ENCODE measurements at regions not wholly inside any gene's neighbourhood (a gene's known extent, or its start where the extent isn't known, plus 50 kb on each side); places are given as distances from the start of the nearest gene placed in this dataset.

DNA sequence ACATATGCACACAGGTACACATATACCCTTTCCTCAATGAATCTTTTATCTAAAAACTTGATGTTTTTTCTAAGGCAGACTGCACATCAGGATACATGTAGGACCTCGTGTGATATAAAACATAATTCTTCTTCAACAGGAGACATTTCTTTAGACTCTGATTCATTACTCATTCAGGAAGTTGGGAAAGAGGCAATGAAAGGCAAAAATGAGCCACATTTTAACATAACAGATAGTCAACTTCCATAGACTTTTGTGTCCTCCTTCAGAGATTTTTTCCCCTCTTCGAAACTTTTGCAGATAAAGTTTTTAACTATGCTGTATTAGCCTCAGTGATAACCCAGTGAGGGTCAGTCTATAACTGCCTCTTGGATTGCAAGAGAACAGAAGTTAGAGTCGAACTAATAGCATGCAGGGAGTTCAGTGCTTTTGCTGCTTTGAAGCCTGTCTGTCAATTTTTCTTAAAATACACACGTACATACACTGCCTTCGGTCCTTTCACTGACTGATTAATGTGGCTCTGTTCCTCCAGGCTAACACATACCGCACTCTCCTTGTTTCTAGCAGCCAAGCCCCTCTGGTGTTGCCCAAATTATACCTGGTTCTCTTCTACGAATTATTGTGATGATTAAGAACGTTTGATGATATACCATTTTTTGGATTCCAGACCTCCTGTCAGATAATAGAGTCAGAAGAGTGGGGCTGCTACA lies 562.5 kb upstream of the MAP3K7 start:
- no peak for DNase-seq

DNA sequence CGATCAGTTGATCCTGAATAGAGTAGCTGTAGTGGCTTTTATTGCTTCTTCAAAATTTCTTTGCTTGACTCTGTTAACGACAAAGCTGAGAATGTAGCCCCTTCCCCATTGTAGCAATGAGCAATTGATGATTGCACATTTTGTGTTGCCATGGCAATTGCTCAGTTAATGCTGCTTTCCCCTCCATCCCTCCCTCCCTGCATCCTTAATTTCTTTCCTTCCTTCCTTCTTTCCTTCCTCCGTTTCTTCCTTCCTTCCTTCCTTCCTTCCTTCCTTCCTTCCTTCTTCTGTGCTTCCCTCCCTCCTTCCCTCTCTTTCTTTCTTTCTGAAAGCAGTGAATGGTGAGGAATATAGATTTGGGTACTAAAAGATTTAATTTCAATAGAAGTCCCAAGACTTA lies 557.3 kb upstream of the MAP3K7 start:
- DNase-seq = no peak

DNA sequence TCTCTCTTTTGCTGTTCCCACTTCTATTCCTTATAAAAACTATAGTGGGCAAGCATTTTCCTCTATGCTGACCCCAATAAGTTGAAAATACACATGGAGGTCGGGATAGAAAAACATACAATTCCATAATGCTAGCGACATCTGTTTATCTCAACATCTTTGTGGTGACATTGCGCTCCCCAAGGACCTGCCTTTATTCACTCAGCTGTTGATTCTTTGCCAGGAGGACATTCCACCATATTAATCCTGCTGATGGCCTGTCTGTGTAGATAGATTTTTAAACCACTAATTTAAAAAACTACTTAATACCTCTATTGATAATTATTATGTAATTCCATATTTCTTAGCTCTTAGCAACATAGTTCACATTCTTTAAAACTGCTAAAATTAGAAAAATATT lies 555.3 kb upstream of the MAP3K7 start:
- no peak for DNase-seq

DNA sequence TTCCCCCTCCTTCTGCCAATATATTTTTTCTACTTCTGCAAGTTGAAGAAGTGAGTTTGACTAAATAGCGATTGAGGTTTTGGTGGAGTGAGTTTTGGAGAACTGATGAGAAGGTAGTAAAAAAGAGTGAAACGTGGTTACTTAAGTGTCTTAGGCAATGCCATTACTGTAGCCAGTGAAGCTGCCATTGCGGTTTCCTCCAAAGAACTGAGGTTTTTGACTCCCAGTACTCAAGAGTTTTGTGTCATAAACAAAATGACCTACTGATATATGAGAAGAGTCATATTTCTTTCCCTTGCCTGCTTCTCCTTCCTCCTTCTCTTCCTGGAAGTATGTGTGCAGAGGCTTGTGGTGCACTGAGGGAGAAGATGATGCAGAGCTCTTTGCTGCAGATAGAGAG lies 554.5 kb upstream of the MAP3K7 start:
- DNase-seq = no peak

DNA sequence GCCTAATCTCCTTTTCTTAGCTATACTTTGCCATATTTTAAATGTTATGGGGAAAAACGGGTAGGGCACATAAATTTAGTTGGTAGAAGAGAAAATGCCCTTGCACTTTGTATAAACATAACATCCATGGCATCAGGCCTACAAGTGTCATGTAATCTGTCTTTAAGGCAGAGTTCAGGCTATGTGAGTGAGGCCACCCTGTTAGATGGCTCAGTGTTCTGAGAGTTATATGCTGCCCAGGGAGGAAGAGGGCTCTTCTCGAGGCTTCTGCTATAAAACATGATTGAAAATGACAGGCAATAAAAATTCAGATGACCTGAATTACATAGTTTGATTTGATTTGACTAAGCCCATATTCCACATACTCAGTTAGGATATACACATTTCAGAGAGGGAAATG lies 553.6 kb upstream of the MAP3K7 start:
- DNase-seq = no peak

DNA sequence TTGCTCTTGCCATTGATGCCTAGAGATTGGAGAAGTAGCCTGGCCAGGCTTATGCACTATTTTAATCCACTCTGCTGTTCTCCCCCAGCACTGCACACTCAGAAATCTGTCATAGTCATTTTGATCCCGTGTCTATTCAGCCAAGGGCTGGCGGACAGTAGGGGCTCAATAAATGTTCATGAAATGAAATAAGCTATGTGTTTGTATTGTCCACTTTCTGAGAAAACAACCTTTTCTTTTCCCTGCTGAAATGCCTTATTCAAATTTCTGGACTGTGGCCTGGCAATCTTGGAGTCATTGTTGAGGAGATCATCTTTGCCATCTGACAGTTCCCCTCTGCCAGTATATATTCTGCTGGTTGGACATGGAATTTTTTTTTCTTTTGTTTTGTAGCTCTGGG lies 550.4 kb upstream of the MAP3K7 start:
- no peak for DNase-seq

DNA sequence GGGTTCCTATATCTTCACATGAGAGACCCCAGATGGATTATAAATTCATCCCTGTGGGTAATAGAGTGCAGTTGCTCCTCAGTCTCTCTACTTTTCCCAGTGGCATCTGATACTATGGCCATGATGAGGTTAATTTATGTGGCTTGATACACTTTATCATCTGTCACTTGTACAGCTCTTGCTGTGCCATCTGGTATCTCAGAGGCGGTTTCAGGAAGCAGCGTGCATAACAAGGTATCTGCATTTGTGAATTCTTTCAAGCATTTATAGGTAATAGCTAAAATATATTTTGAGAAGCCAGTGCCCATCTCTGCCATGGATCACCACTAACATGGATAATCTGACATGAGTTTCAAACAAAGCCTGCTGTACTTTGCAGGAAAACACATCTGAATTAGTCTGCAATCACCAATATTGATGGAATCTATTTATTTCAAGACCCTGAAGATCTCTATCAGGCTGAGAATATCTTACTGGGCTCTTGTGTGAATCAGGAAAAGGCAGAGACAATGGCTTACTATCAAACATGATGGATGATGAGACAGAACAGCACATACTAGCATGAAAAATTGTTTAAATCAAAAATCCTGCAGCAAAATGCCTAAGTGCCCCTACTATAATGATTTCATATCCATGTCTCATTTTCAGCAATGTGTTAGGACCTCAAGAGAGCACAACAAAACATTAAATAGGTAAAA lies 548.7 kb upstream of the MAP3K7 start:
- DNase-seq = no peak

DNA sequence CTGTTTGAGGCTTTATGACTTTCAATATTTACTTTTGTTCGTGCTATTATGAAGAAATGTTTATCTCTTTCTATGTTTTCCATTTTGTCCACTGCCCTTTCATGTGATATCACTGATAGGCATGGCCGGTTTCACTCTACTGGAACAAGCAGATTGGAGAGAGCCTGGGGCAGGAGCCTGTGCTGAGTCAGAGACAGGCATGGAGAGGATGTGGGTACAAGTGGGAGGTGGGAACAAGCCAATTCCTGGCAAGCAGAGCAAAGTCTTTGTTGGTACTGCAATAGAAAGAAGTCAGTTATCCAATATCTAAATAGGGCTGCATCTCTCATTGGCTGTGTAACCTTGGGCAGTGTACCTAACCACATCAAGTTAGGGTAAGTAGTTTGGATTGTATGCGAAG lies 545.6 kb upstream of the MAP3K7 start:
- no peak for DNase-seq

DNA sequence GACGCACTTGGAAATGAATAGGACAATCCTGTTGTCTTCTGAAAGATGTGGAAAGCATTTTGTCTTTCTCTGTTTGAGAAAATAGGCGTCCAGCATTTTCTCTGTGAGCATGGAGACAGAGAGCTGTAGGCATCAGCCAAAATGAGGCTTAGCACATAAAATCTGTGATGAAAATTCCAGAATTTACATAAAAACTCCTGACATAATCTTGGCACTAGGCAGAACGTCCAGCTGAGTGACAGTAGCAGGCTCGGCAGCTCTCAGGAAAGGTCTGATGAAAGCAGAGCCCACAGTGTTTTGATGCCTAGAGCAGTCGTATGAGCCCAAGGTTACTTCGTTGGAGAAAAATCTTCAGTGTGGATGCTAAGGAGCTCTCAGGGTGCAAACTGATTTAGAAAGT lies 543.3 kb upstream of the MAP3K7 start:
- DNase-seq = no peak

DNA sequence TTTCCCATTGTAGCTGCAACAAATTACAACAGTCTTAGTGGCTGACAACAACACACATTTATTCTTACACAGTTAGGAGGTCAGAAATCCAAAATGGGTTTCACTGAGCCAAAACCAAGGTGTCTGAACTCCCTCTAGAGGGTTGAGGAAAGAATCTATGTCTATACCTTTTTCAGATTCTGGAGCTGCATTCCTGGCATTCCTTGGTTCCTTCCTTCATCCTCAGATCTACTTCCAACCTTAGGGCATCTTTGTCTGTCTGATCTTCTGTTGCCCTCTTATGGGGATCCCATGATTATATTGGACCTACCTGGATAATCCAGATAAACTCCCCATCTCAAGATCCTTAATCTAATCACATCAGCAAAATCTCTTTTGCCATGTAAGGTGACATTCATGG lies 540.9 kb upstream of the MAP3K7 start:
- DNase-seq = no peak

DNA sequence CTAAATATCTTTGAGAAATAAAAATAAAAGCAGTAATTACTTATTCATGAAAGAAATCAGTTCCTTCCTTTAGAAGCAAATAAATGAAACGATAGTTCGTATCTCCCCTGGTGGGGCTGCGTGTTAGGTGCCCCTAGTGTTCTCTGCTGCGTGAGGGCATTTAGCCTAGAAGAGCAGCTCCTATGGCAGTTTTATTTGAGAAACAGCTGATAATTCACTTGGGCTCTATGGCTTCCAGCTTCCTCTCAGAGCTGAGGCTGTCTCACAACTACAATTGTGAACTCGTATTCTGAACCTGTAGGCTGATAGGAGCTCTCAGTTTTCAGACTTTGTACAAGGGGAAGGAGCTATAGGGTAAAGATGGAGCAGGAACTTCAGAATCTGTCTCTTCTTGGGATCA lies 540.0 kb upstream of the MAP3K7 start:
- no peak for DNase-seq

DNA sequence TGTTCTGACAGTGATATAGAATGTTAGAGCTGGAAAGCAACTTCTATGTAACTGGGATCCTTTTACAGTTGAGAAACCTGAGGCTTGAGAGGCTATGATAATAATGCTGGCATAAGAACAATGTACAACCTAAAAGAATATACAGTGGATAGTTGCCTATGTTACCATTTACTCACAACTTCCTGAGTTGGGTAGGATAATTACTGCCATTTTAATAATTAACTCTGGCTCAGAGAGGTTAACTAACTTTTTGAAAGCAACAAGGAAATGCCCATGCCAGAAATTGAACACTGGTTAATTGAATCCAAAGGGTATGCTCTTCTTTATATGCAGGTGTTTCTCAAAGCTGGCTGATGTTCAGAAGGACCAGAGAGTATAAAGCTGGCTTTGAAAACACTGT lies 530.7 kb upstream of the MAP3K7 start:
- no peak for DNase-seq

DNA sequence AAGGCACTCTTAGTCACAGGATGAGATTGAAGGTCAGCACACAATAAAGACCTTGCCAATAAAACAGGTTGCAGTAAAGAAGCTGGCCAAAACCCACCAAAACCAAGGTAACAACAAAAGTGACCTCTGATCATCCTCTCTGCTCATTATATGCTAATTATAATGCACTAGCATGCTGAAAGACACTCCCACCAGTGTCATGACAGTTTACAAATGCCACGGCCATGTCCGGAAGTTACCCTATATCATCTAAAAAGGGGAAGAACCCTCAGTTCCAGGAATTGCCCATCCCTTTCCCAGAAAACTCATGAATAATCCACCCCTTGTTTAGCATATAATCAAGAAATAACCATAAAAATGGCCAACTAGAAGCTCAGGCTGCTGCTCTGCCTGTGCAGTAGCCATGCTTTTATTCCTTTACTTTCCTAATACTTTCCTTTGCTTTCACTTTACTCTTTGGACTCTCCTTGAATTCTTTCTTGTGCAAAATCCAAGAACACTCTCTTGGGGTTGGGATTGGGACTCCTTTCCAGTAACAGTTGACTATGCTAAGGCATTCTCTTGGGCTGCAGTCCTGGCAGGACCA lies 527.3 kb upstream of the MAP3K7 start:
- no peak for DNase-seq

DNA sequence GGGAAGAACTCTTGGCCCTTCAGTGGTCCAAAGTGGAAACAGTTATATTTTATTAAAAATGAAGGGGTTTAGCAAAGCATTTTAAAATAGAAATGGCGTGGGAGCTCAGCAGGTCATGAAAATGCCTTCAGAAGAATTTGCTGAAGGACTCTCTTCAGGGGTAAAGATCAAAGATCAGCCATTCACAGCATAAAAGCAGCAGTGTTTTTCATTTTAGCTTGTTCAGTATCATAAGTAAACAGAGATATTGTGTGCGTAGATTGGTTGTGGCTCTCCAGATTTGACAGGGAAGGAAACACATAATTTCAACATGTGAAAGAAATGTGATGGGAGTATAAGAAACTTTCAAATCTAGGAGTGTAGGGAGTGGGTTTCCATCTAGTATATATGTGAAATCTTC lies 519.2 kb upstream of the MAP3K7 start:
- DNase-seq = no peak

DNA sequence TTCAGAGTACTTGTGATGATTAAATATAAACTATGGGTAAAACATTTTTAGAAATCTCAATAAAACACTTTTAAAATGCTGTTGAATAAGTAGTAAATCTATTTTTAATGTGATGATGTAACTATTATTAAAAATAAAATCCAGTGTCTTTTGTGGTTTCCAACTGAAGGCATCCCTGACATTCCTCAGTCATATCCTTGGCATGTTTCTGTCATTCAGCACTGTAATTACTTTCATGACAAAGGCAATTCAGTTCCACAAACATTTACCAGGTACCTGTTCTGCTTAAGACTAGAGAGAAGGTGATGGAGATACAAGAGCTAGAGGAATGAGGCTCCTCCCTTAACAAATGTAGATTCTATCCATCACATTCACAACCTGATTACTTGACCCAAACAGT lies 518.7 kb upstream of the MAP3K7 start:
- no peak for DNase-seq

DNA sequence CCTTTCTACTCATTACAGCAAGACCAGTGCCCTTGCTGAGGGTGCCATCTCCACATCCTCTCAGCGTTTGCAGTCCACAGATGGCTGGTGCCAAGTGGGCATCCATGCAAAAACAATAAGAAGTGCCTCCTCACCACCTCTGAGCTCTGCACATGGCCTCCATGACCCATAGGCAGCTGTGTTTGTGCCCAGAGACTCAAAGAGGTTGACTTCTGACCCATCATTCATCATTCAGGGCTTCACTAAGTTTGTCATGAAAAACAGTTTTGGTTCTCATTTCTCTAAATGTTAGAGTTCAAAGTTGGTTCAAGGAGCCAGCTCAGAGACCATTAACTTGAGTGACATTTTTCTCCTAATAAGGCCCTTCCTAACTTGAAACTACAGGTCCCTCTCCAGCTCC lies 512.6 kb upstream of the MAP3K7 start:
- DNase-seq = no peak

DNA sequence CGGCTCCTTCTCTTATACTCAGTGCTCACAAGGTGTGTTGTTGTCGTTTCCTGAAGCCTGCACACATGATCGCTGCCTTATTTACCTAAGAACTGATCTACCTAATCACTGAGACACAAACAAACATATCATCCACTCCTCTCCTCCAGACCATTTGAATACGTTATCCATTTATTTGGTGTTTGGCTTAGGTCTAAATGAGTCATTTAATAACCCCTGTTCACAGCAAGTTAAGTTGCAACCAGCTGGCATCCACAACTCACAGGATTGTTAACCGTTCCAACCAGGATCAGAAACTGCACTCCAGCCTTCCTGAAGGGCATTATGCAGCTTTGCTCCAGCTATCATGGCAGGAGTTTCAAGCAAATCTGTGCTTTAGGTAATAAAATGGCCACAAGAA lies 511.1 kb upstream of the MAP3K7 start:
- DNase-seq = no peak

DNA sequence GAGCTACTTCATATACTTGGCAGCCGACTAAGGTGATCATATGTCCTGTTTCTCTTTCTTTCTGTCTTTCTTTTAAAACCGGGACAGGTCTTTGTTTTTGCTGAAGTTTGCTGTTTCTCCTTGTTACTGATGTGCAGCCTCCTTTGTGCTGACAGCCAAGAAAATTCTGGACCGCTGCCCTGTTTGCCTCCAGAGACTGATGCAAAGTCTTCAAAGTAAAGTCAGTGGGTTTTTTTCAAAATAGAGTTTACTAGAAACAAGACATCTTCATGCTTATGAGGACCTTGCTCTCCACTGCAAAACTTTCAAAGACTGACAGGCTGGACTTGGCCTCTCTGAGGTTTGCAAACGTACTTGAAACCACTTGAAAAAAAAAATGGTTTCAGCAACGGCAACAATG lies 510.5 kb upstream of the MAP3K7 start:
- no peak for DNase-seq

DNA sequence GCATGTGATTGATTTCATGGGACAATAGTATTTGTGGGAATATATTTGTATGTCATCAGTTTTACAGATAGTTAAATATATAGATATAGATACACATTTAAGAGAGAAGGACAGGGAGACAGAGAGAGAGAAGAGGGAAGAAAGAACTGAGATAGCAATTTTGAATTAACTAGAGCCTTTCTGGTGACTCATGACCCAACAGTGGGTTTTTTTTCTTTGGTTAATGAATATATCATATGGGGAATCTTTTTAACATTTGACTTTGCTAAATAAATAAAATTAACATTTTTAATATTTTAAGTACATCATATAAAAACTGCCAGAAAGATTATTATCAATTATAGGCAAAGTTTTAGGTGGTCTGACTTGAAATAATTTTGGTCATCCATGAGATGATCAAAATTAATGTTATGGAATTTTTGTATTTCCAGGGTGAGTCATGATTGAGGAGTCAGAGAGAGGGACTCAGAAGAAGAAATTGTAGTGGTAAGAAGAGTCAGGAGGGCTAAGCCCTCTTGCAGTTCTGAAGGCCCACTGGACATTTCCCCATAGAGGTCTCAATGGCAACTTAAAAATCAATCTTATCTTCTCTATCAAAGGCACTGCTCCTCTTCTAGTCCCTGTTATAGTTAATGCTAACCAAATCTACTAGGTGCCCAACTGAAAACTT lies 508.1 kb upstream of the MAP3K7 start:
- DNase-seq = no peak

DNA sequence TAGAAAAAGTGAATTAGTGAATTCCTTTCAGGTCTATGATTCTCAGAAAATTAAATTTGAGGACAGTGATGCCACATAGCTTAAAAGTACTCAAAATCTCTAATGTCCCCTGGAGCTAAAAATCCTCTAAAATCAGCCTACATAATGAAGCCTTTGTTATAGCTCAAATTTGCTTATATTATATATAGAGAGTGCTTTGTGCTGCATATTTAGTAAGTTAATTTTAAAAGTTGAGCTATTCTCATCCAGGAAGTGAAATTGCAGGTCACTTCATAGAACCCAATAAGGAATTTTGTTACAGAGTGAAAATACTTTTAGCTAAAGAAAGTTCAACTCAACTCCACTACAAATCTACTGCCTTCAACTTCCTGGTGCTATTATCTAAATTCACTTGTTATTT lies 507.5 kb upstream of the MAP3K7 start:
- no peak for DNase-seq

DNA sequence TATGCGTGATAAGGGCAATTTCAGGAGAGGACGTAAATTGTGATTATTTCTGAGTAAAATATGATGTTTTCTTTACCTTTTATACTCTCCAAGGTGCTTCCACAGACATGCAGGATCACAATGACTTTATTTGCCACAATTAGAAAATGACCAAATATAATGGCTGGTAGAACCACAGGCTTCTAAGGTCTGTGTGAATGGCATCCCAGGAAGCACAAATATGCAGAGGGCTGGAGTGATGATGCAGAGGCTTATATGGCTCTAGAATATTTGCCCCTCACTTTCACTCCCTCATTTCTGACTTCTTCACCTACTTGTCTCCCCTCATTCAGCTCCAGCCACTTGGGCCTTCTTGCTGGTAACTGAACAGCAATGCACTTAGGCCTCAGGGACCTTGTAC lies 502.1 kb upstream of the MAP3K7 start:
- DNase-seq = no peak

DNA sequence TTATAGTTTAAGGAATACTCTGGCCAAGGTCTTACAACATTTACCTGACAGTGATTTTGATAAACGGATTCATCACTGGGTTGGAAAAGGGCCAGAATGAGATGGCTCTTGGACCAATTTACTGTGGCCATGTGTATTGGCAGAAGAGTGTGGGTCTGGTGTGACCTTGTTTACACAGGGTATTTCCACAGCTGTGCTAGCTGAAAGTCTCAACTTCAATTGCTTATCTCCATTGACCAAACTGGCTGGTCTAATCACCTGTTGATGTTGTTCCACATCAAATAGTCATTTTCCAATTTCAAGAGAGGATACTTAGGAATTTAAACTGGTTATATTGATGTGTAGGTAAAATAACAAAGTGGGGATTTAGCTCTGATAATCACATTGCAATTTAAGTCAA lies 501.6 kb upstream of the MAP3K7 start:
- DNase-seq = no peak

DNA sequence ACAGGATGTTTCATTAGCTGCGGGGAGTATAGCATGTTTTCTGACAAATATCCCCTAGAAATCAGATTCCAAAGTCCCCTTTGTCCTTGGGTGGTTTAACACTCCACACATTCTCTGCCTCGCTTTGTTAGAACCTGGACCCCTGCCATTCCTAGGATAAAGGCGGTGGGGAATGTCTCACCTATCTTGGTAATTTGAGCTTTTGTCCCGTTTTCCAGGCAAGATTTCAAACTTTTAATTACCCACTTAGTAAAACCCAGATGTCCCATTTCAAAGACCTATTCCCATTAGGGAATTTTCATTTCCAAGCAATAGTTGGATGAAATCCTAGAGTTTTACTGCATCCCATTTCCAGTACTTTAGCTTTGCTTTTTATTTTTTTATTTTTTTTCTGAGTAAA lies 501.0 kb upstream of the MAP3K7 start:
- DNase-seq = no peak

DNA sequence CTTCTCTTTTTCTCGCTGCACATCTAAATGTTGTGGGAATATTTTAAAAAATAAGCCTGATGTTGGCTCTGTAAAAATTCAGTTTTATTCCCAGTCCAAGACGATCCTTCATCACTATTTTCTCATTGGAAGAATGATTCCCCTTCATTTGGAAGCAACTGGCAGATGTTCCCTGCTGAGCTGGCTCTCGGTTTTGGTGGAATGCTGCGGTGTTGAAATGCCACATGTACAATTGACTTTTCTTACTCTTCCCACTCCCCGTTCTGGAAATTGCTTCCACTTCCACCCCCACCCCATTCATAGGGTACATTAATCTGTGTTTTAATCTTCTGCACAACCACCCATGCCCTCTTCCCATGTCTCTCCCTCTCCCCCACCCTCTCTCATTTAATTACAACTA lies 496.3 kb upstream of the MAP3K7 start:
- DNase-seq = no peak

Measured in activated CD4-positive, alpha-beta T cell treated with anti-CD3 and anti-CD28 coated beads, Interleukin-2, amount 50 U/mL, for 4 hours (primary cell).